Right kidney (tissue), 1 donor: ENCODE measurements at regions not wholly inside any gene's neighbourhood (a gene's known extent, or its start where the extent isn't known, plus 50 kb on each side); places are given as distances from the start of the nearest gene placed in this dataset.

ENCODE experiments used
- DNase-seq: peaks from one replicate; pipeline ENCODE4 v3.0.0-alpha.2; 2016

- no peak for DNase-seq
These were observed 50.7 kb upstream of the NOCT start for GRCh38 chr4:138964716-138965426.

- no peak for DNase-seq
These were observed 52.2 kb upstream of the NOCT start for GRCh38 chr4:138963412-138963811.

- DNase-seq = no peak
These were observed 53.9 kb upstream of the NOCT start for GRCh38 chr4:138961664-138962063.

- no peak for DNase-seq
These were observed 54.5 kb upstream of the NOCT start for GRCh38 chr4:138961129-138961528.

- no peak for DNase-seq
These were observed 55.3 kb upstream of the NOCT start for GRCh38 chr4:138960175-138960710.

GRCh38 chr4:138959097-138959815, 56.3 kb upstream of the NOCT start:
- no peak for DNase-seq

GRCh38 chr4:138958519-138958918, 57.1 kb upstream of the NOCT start:
- no peak for DNase-seq

- DNase-seq = no peak
These were observed 58.3 kb upstream of the NOCT start for GRCh38 chr4:138957302-138957701.

GRCh38 chr4:138954428-138954827, 61.2 kb upstream of the NOCT start:
- no peak for DNase-seq

- DNase-seq = no peak
These were observed 61.6 kb upstream of the NOCT start for GRCh38 chr4:138953961-138954371.

- no peak for DNase-seq
These were observed 63.2 kb upstream of the NOCT start for GRCh38 chr4:138952411-138952810.

GRCh38 chr4:138951764-138952163, 63.8 kb upstream of the NOCT start:
- no peak for DNase-seq

- no peak for DNase-seq
These were observed 65.7 kb upstream of the NOCT start for GRCh38 chr4:138949866-138950265.

- no peak for DNase-seq
These were observed 66.7 kb upstream of the NOCT start for GRCh38 chr4:138948918-138949317.

GRCh38 chr4:138946306-138946705, 69.3 kb upstream of the NOCT start:
- DNase-seq = no peak

GRCh38 chr4:138945840-138946239, 69.7 kb upstream of the NOCT start:
- DNase-seq = no peak

- DNase-seq = no peak
These were observed 70.2 kb upstream of the NOCT start for GRCh38 chr4:138945401-138945800.

- DNase-seq = no peak
These were observed 71.7 kb upstream of the NOCT start for GRCh38 chr4:138943893-138944292.

- no peak for DNase-seq
These were observed 74.5 kb upstream of the NOCT start for GRCh38 chr4:138941037-138941436.

- DNase-seq = no peak
These were observed 75.6 kb upstream of the NOCT start for GRCh38 chr4:138939960-138940359.

- no peak for DNase-seq
These were observed 77.3 kb upstream of the NOCT start for GRCh38 chr4:138938366-138938690.

- DNase-seq = no peak
These were observed 80.3 kb upstream of the NOCT start for GRCh38 chr4:138935135-138935807.

GRCh38 chr4:138927072-138927471, 88.5 kb upstream of the NOCT start:
- DNase-seq = no peak
